Ureter (tissue), 1 donor: ENCODE measurements at regions not wholly inside any gene's neighbourhood (a gene's known extent, or its start where the extent isn't known, plus 50 kb on each side); places are given as distances from the start of the nearest gene placed in this dataset.
"Not testable (repeated sequence)": the region's sequence is repeated elsewhere in the genome, so short reads cannot be mapped to it uniquely, and the experiment has no call there.

Source experiments
- DNase-seq: peaks from one replicate; pipeline ENCODE4 v3.0.0-alpha.2; 2020; ENCODE audit warnings: low spot score
- donor health status: DM: yes; HTN: yes; CAD: no.

- DNase-seq = no peak
Measured at GRCh38 chr10:10699427-10699826, 318.2 kb upstream of the CELF2 start.

GRCh38 chr10:10701084-10701611, 316.5 kb upstream of the CELF2 start:
- DNase-seq = no peak

GRCh38 chr10:10702211-10702610, 315.5 kb upstream of the CELF2 start:
- DNase-seq = no peak

- DNase-seq = no peak
Measured at GRCh38 chr10:10703382-10703781, 314.3 kb upstream of the CELF2 start.

GRCh38 chr10:10712155-10712704, 305.4 kb upstream of the CELF2 start:
- no peak for DNase-seq

- DNase-seq = no peak
Measured at GRCh38 chr10:10714327-10714726, 303.3 kb upstream of the CELF2 start.

- no peak for DNase-seq
Measured at GRCh38 chr10:10716972-10717371, 300.7 kb upstream of the CELF2 start.

- DNase-seq = no peak
Measured at GRCh38 chr10:10722422-10722821, 295.2 kb upstream of the CELF2 start.

- DNase-seq = no peak
Measured at GRCh38 chr10:10725196-10725595, 292.5 kb upstream of the CELF2 start.

GRCh38 chr10:10726101-10726500, 291.6 kb upstream of the CELF2 start:
- DNase-seq = no peak

- not testable (repeated sequence) for DNase-seq
Measured at GRCh38 chr10:10727411-10727810, 290.3 kb upstream of the CELF2 start.

- no peak for DNase-seq
Measured at GRCh38 chr10:10727812-10728211, 289.9 kb upstream of the CELF2 start.

GRCh38 chr10:10730471-10731043, 287.1 kb upstream of the CELF2 start:
- no peak for DNase-seq

GRCh38 chr10:10731366-10731765, 286.3 kb upstream of the CELF2 start:
- no peak for DNase-seq

- DNase-seq = no peak
Measured at GRCh38 chr10:10734356-10735064, 283.2 kb upstream of the CELF2 start.

- DNase-seq = no peak
Measured at GRCh38 chr10:10745291-10745690, 272.4 kb upstream of the CELF2 start.

GRCh38 chr10:10755490-10755889, 262.2 kb upstream of the CELF2 start:
- DNase-seq = no peak

- DNase-seq = no peak
Measured at GRCh38 chr10:10758306-10758705, 259.4 kb upstream of the CELF2 start.

- DNase-seq = not testable (repeated sequence)
Measured at GRCh38 chr10:10759806-10760205, 257.9 kb upstream of the CELF2 start.

- no peak for DNase-seq
Measured at GRCh38 chr10:10765017-10765416, 252.7 kb upstream of the CELF2 start.

- DNase-seq = no peak
Measured at GRCh38 chr10:10772411-10772810, 245.3 kb upstream of the CELF2 start.

GRCh38 chr10:10772874-10773508, 244.7 kb upstream of the CELF2 start:
- DNase-seq = no peak

- DNase-seq = no peak
Measured at GRCh38 chr10:10774416-10774815, 243.3 kb upstream of the CELF2 start.
